ENCODE measurements at regions not wholly inside any gene's neighbourhood (a gene's known extent, or its start where the extent isn't known, plus 50 kb on each side); places are given as distances from the start of the nearest gene placed in this dataset.

- TF ChIP-seq POLR2AphosphoS5 (IDR thresholded peaks at IDR 0.05) (no peak), CTCF (IDR thresholded peaks at IDR 0.05) (no peak), EP300 (IDR thresholded peaks at IDR 0.05) (no peak)
These were observed 78.8 kb upstream of the FAM180A start for GRCh38 chr7:135827391-135827790.

Measured in gastroesophageal sphincter (tissue), 3 donors.